B cell (primary cell): ENCODE measurements at regions not wholly inside any gene's neighbourhood (a gene's known extent, or its start where the extent isn't known, plus 50 kb on each side); places are given as distances from the start of the nearest gene placed in this dataset.

Source experiments
- EZH2 ChIP-seq: IDR thresholded peaks from 2 replicates; pipeline ENCODE4 v1.6.1; 2012; ENCODE audit warnings: borderline replicate concordance, low read depth, mild to moderate bottlenecking, moderate library complexity, low read length; ENCODE audit not compliant: insufficient read depth, poor library complexity, severe bottlenecking
- TF ChIP-seq, protein P1 (sequence below): fragments of 200-600 bp; IDR thresholded peaks from one replicate; pipeline ENCODE4 v1.8.0; 2022; ENCODE audit warnings: antibody characterized with exemption, mild to moderate bottlenecking

- TF ChIP-seq, protein P1, sequence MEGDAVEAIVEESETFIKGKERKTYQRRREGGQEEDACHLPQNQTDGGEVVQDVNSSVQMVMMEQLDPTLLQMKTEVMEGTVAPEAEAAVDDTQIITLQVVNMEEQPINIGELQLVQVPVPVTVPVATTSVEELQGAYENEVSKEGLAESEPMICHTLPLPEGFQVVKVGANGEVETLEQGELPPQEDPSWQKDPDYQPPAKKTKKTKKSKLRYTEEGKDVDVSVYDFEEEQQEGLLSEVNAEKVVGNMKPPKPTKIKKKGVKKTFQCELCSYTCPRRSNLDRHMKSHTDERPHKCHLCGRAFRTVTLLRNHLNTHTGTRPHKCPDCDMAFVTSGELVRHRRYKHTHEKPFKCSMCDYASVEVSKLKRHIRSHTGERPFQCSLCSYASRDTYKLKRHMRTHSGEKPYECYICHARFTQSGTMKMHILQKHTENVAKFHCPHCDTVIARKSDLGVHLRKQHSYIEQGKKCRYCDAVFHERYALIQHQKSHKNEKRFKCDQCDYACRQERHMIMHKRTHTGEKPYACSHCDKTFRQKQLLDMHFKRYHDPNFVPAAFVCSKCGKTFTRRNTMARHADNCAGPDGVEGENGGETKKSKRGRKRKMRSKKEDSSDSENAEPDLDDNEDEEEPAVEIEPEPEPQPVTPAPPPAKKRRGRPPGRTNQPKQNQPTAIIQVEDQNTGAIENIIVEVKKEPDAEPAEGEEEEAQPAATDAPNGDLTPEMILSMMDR, result no peak
- no peak for TF ChIP-seq EZH2
These were observed 285.0 kb upstream of the BOD1L1 start for GRCh38 chr4:13912436-13912925.
